ENCODE measurements at regions not wholly inside any gene's neighbourhood (a gene's known extent, or its start where the extent isn't known, plus 50 kb on each side); places are given as distances from the start of the nearest gene placed in this dataset.
"Not testable (repeated sequence)": the region's sequence is repeated elsewhere in the genome, so short reads cannot be mapped to it uniquely, and the experiment has no call there.

DNA sequence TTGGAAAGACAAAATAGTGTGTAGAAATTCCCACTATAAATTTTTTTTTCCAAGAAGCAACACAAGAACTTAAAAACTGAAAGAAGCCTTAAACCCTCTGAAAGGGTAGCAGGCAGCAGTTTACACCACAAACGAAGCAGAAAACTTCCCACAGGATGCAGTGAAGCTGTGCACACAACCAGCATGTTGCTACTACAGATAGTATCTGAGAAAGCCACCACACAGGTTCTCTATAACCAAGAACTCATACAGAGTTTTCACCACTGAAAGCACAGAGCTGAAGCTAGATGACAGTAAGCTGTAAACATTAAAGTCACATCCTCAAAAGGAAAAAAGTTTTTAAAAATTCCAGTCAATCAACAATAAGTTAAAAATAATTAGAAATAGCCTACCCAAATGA, 333.6 kb upstream of the MON1B start:
- Histone ChIP-seq H3K36me3 (ENCODE audit: insufficient read depth, low read length) (no peaks in the 10 kb centered on the region), H3K27ac (ENCODE audit: low read depth, low read length) (no peak overlapping the region), H3K4me3 (ENCODE audit: low read depth, low read length) (no peak overlapping the region), H3K4me1 (ENCODE audit: control insufficient read depth, insufficient read depth, low read length, unreplicated experiment) (no peaks in the 10 kb centered on the region), H3K27me3 (ENCODE audit: insufficient read depth, low read length) (no peaks in the 10 kb centered on the region; the same call in 1 of the 2 replicates), H2AFZ (ENCODE audit: low read length, unreplicated experiment) (no peak overlapping the region), H3K79me2 (ENCODE audit: control insufficient read depth, insufficient read depth, low read length, unreplicated experiment) (no peaks in the 10 kb centered on the region)

DNA sequence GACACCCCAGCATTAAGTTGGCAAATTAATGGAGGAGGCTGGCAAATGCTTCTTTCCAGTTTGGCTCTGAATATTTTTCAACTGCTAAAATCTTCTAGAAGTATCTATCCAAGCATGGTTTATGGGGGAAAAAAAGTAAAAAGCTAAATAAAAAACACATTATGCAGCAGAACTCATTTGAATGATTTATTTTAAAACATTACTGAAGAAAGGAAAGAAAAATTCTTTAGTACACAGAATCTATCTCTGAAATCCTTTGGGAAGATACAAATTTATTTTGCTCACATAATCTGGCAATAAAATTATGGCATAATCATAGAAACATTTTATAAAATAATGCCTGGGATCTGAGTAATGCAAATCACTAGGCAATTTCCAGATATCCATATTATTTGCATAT, 328.1 kb upstream of the MON1B start:
- Histone ChIP-seq H3K4me3 (ENCODE audit: low read depth, low read length) (no peak overlapping the region), H3K4me1 (ENCODE audit: control insufficient read depth, insufficient read depth, low read length, unreplicated experiment) (no peaks in the 10 kb centered on the region), H3K79me2 (ENCODE audit: control insufficient read depth, insufficient read depth, low read length, unreplicated experiment) (no peaks in the 10 kb centered on the region), H3K27ac (ENCODE audit: low read depth, low read length) (no peak overlapping the region), H2AFZ (ENCODE audit: low read length, unreplicated experiment) (no peak overlapping the region), H3K36me3 (ENCODE audit: insufficient read depth, low read length) (no peaks in the 10 kb centered on the region), H3K27me3 (ENCODE audit: insufficient read depth, low read length) (no peaks in the 10 kb centered on the region; the same call in 1 of the 2 replicates)

DNA sequence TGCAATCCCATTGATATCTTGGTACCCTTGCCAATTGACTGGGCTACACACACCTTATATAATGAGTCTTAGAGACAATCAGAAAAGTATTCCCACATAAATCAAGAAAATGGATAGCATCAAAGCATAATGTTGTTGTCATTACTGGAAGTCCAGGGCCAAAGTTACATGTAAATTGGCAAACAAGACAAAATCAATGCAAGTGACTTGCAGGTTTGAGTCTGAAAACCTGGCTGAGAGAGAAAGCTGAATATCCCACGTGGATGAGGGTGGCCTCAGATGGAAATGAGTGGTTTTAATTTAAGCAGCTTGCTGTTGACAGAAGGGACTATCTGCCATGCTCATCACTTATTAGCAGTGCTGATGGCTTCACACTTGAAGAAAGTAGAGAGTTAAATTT, 324.0 kb upstream of the MON1B start:
- Histone ChIP-seq H3K27me3 (ENCODE audit: insufficient read depth, low read length) (no peaks in the 10 kb centered on the region; the same call in 1 of the 2 replicates), H3K36me3 (ENCODE audit: insufficient read depth, low read length) (no peaks in the 10 kb centered on the region), H3K4me1 (ENCODE audit: control insufficient read depth, insufficient read depth, low read length, unreplicated experiment) (no peaks in the 10 kb centered on the region), H3K27ac (ENCODE audit: low read depth, low read length) (no peak overlapping the region), H3K79me2 (ENCODE audit: control insufficient read depth, insufficient read depth, low read length, unreplicated experiment) (no peaks in the 10 kb centered on the region), H3K4me3 (ENCODE audit: low read depth, low read length) (no peak overlapping the region), H2AFZ (ENCODE audit: low read length, unreplicated experiment) (no peak overlapping the region)

DNA sequence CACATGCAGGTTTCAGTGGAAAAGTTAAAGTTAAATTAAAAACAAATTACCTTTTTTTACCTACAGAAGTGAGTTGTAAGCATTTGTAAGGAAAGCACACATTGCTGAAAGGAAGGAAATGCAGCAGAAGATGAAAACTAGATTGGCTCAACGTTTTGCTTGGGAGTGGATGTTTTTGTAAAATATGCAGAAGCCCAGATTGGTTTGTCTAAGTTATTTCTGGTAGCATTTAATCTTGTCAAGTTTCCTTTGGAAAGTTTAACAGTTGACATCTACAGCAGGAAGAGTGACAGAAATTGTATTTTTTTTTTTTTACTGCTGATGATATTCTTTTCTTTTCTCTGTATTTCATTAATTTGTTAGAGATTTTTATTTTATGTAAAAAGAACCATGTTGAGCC, 315.1 kb upstream of the MON1B start:
- Histone ChIP-seq H3K79me2 (ENCODE audit: control insufficient read depth, insufficient read depth, low read length, unreplicated experiment) (no peaks in the 10 kb centered on the region), H3K4me3 (ENCODE audit: low read depth, low read length) (no peak overlapping the region), H3K36me3 (ENCODE audit: insufficient read depth, low read length) (no peaks in the 10 kb centered on the region), H3K4me1 (ENCODE audit: control insufficient read depth, insufficient read depth, low read length, unreplicated experiment) (no peaks in the 10 kb centered on the region), H3K27me3 (ENCODE audit: insufficient read depth, low read length) (no peaks in the 10 kb centered on the region; the same call in 1 of the 2 replicates), H2AFZ (ENCODE audit: low read length, unreplicated experiment) (no peak overlapping the region), H3K27ac (ENCODE audit: low read depth, low read length) (no peak overlapping the region)

DNA sequence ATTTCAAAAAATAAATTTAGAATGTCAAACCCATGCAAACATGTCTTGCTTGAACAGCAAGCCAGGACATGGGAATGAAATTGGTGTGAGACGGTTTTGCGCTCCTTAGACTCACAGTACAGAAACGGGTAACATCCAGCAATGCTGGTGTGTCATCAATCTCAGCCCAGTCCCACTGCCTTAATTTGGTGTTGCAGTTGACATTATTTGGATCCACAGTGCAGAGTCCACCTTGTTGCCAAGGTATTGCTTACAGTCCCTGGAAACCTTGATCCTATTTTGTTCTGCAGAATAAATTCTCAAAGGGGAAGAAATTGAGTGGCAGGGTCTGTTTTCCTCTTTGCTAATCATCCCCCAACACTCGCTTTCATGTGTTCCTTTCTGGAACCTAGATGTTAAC, 311.6 kb upstream of the MON1B start:
- Histone ChIP-seq H3K27me3 (ENCODE audit: insufficient read depth, low read length) (no peaks in the 10 kb centered on the region), H2AFZ (ENCODE audit: low read length, unreplicated experiment) (no peak overlapping the region), H3K27ac (ENCODE audit: low read depth, low read length) (no peak overlapping the region), H3K36me3 (ENCODE audit: insufficient read depth, low read length) (no peaks in the 10 kb centered on the region), H3K4me1 (ENCODE audit: control insufficient read depth, insufficient read depth, low read length, unreplicated experiment) (no peaks in the 10 kb centered on the region), H3K79me2 (ENCODE audit: control insufficient read depth, insufficient read depth, low read length, unreplicated experiment) (no peaks in the 10 kb centered on the region), H3K4me3 (ENCODE audit: low read depth, low read length) (no peak overlapping the region)

DNA sequence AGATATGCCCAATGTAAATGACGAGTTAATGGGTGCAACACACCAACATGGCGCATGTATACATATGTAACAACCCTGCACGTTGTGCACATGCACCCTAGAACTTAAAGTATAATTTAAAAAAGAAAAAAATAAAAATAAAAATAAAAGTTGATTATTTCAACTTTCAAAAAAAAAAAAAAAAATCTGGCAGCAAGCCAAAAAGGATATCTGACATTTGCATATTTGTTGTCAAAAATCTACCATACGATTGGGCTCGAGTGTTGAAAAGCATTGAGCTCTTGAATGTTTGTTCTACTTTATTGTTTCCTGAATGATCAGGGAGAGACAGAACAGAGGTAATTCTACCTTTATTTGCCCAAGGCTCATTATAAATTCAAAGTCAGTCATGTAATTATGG, 310.5 kb upstream of the MON1B start:
- not testable (repeated sequence) for H3K27ac ChIP-seq (ENCODE audit: low read depth, low read length); H3K79me2 ChIP-seq (ENCODE audit: control insufficient read depth, insufficient read depth, low read length, unreplicated experiment); H3K4me1 ChIP-seq (ENCODE audit: control insufficient read depth, insufficient read depth, low read length, unreplicated experiment); H3K27me3 ChIP-seq (ENCODE audit: insufficient read depth, low read length); H3K36me3 ChIP-seq (ENCODE audit: insufficient read depth, low read length); H3K4me3 ChIP-seq (ENCODE audit: low read depth, low read length); H2AFZ ChIP-seq (ENCODE audit: low read length, unreplicated experiment)

DNA sequence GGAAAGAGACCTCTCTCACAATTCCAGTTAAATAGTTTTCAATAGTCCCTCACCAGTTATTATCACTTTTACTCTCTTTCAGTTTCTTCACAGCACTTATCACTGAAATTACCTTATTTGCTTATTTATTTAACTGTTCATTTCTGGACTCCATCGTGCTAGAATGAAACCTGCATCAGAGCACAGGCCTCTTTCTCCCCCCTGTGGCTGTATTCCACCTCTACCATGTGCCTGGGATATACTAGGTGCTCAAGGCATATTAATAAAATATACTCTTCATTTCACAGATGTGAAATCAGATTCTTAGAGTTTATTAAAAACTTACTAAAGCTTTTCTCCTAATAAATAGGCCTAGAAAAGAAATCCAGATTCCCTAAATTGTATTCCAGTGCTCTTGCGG, 308.9 kb upstream of the MON1B start:
- Histone ChIP-seq H3K4me1 (ENCODE audit: control insufficient read depth, insufficient read depth, low read length, unreplicated experiment) (no peaks in the 10 kb centered on the region), H3K79me2 (ENCODE audit: control insufficient read depth, insufficient read depth, low read length, unreplicated experiment) (no peaks in the 10 kb centered on the region), H2AFZ (ENCODE audit: low read length, unreplicated experiment) (no peak overlapping the region), H3K27ac (ENCODE audit: low read depth, low read length) (no peak overlapping the region), H3K4me3 (ENCODE audit: low read depth, low read length) (no peak overlapping the region), H3K27me3 (ENCODE audit: insufficient read depth, low read length) (no peaks in the 10 kb centered on the region), H3K36me3 (ENCODE audit: insufficient read depth, low read length) (no peaks in the 10 kb centered on the region)

DNA sequence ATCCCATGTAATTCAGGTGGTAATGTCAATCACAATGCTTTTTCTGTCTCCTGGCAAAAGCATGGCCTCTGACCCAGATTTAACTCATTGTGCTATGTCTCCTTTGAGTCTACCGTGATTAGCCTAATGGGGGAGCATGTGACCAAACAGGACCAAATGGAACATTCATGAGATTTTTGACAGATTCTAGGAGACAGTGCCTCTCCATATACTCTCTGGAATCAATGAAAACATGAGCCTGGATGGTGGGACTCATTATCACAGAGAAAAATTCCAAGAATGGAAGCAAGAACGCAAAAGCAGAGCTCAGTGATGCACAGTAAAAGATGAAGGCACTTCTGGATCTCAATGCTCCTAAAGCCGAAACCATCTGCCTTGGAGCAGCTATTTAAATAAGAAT, 307.9 kb upstream of the MON1B start:
- H3K79me2 ChIP-seq (ENCODE audit: control insufficient read depth, insufficient read depth, low read length, unreplicated experiment): no peaks in the 10 kb centered on the region
- H3K27ac ChIP-seq (ENCODE audit: low read depth, low read length): no peak overlapping the region
- H3K4me1 ChIP-seq (ENCODE audit: control insufficient read depth, insufficient read depth, low read length, unreplicated experiment): no peaks in the 10 kb centered on the region
- H3K27me3 ChIP-seq (ENCODE audit: insufficient read depth, low read length): no peaks in the 10 kb centered on the region
- no peak overlapping the region for H3K4me3 ChIP-seq (ENCODE audit: low read depth, low read length)
- no peak overlapping the region for H2AFZ ChIP-seq (ENCODE audit: low read length, unreplicated experiment)
- H3K36me3 ChIP-seq (ENCODE audit: insufficient read depth, low read length): no peaks in the 10 kb centered on the region

DNA sequence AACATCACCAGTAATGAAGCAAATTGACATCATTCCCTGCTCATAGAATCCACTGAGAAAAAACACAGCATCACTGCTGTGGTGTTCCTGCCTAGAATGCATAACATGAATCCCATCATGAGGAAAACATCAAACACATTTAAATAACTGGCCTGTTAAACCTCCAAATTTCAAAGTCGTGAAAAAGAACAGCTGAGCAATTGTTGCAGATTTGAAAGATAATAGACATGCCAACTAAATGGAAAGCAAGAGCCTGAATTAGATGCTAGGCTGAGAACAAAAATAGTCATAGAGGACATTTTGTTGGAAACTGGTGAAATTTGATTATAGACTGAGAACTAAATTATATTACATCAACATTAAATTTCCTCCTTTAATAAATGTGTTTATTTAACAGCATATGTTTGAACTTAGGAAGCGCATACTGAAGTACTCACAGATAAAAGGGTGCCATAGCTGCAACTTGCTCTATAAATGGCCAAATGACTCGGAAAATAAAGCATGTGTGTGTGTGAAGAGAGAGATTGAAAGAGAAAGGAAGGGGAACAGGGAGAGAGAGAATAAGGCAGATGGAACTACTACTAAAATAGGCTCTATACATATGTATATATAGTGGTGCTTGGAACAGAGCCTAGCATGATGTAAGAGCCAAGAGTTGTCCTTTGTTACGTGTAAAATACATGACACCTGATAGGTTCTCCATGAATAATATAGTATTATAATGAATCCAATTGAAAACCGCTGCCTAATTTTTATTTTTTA, 305.0 kb upstream of the MON1B start:
- Histone ChIP-seq H3K36me3 (ENCODE audit: insufficient read depth, low read length) (no peaks in the 10 kb centered on the region), H3K79me2 (ENCODE audit: control insufficient read depth, insufficient read depth, low read length, unreplicated experiment) (no peaks in the 10 kb centered on the region), H3K27ac (ENCODE audit: low read depth, low read length) (no peak overlapping the region), H3K27me3 (ENCODE audit: insufficient read depth, low read length) (no peaks in the 10 kb centered on the region), H3K4me1 (ENCODE audit: control insufficient read depth, insufficient read depth, low read length, unreplicated experiment) (no peaks in the 10 kb centered on the region), H3K4me3 (ENCODE audit: low read depth, low read length) (no peak overlapping the region), H2AFZ (ENCODE audit: low read length, unreplicated experiment) (no peak overlapping the region)

DNA sequence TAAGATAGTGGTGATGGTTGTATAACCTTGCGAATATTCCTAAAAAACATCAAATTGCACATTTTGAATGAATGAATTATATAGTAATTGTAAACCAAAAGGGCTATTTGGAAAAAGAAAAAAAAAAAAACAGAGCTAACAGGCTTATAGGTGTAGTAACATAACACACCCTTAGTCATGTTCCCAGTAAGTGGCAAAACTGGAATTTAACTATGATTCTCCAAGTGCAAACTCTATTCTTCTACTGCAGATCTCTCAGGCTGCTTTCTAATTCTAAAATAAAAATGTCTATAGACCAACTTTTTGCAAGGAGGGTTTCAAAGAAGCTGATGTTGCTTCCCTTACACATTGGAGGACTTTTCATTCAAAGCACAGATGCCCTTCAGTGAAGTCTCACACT, 293.2 kb upstream of the MON1B start:
- Histone ChIP-seq H3K79me2 (ENCODE audit: control insufficient read depth, insufficient read depth, low read length, unreplicated experiment) (no peaks in the 10 kb centered on the region), H3K4me1 (ENCODE audit: control insufficient read depth, insufficient read depth, low read length, unreplicated experiment) (no peaks in the 10 kb centered on the region), H3K36me3 (ENCODE audit: insufficient read depth, low read length) (no peaks in the 10 kb centered on the region), H3K27me3 (ENCODE audit: insufficient read depth, low read length) (peaks cover 3% of the 10 kb centered on the region; the same call in 1 of the 2 replicates), H2AFZ (ENCODE audit: low read length, unreplicated experiment) (no peak overlapping the region), H3K27ac (ENCODE audit: low read depth, low read length) (no peak overlapping the region), H3K4me3 (ENCODE audit: low read depth, low read length) (no peak overlapping the region)

DNA sequence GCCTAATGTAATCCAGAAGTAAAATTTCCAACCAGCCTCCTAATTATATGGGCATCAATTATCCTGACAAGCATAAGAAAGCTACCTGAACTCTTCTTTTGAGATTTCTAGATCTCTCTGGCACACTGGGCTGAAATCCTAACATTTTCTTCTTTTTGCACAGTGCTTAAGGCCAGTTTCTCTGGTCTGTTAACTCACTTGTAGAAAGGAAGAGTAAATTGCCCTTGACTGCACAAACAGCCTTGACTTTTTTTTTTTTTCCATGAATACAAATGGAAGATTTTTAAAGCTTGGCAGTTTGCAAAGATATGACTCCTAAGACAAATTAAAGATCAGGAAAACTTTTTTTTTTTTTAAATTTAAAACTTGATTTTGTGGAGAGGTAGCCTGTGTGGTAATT, 291.2 kb upstream of the MON1B start:
- H3K27me3 ChIP-seq (ENCODE audit: insufficient read depth, low read length): peaks cover 3% of the 10 kb centered on the region; the same call in 1 of the 2 replicates
- no peak overlapping the region for H2AFZ ChIP-seq (ENCODE audit: low read length, unreplicated experiment)
- H3K4me3 ChIP-seq (ENCODE audit: low read depth, low read length): no peak overlapping the region
- H3K27ac ChIP-seq (ENCODE audit: low read depth, low read length): no peak overlapping the region
- H3K79me2 ChIP-seq (ENCODE audit: control insufficient read depth, insufficient read depth, low read length, unreplicated experiment): no peaks in the 10 kb centered on the region
- no peaks in the 10 kb centered on the region for H3K36me3 ChIP-seq (ENCODE audit: insufficient read depth, low read length)
- no peaks in the 10 kb centered on the region for H3K4me1 ChIP-seq (ENCODE audit: control insufficient read depth, insufficient read depth, low read length, unreplicated experiment)

All from ACC112 (cell line).